H1 (cell line): ENCODE measurements at regions not wholly inside any gene's neighbourhood (a gene's known extent, or its start where the extent isn't known, plus 50 kb on each side); places are given as distances from the start of the nearest gene placed in this dataset.

Experiments used
- CEBPB ChIP-seq: IDR thresholded peaks from 2 replicates; pipeline ENCODE4 v1.6.1; 2012; ENCODE audit warnings: low read depth, low read length
- CREB1 ChIP-seq: IDR thresholded peaks from 2 replicates; pipeline ENCODE4 v1.6.1; 2012; ENCODE audit warnings: inconsistent platforms
- GTF2F1 ChIP-seq: IDR thresholded peaks from 2 replicates; pipeline ENCODE4 v1.6.1; 2012; ENCODE audit warnings: low read depth, low read length, improper control_type of control experiment, borderline replicate concordance
- KDM1A ChIP-seq: fragments of 200-600, 300-600 bp; sonication (generic); IDR thresholded peaks from 2 replicates; pipeline ENCODE4 v1.7.1; 2016; ENCODE audit warnings: mild to moderate bottlenecking, low read length, borderline replicate concordance
- POLR2A ChIP-seq, 2 experiments: IDR thresholded peaks; 1 replicate in 1 of 2; 2 replicates in 1 of 2; pipeline ENCODE4 v1.6.1; 2011; ENCODE audit warnings: low read depth in 2 of 2, low read length in 2 of 2, mild to moderate bottlenecking in 2 of 2; ENCODE audit errors: control extremely low read depth in 1 of 2
- POU5F1 ChIP-seq: IDR thresholded peaks from 2 replicates; pipeline ENCODE4 v1.6.1; 2011; ENCODE audit warnings: low read depth, mild to moderate bottlenecking, low read length, moderate library complexity
- SP2 ChIP-seq: IDR thresholded peaks from 2 replicates; pipeline ENCODE4 v1.6.1; 2012; ENCODE audit warnings: mild to moderate bottlenecking, low read length, inconsistent platforms
- SUZ12 ChIP-seq: fragments of 200-600 bp; sonication (generic); IDR thresholded peaks from 2 replicates; pipeline ENCODE4 v1.6.1; 2012; ENCODE audit warnings: mild to moderate bottlenecking, inconsistent platforms, low read length, moderate library complexity, mixed read lengths
- USF2 ChIP-seq: IDR thresholded peaks from 2 replicates; pipeline ENCODE4 v1.6.1; 2011; ENCODE audit warnings: low read length, improper control_type of control experiment
- TF ChIP-seq, protein P1 (sequence below): fragments of 300-600 bp; sonication (generic); IDR thresholded peaks from 2 replicates; pipeline ENCODE4 v1.7.1; 2012; ENCODE audit warnings: low read length, moderate library complexity, mild to moderate bottlenecking, inconsistent platforms; ENCODE audit not compliant: insufficient replicate concordance

GRCh38 chr4:67328393-67328792, 216.9 kb downstream of the CENPC start (continued):
- TF ChIP-seq, protein P1, sequence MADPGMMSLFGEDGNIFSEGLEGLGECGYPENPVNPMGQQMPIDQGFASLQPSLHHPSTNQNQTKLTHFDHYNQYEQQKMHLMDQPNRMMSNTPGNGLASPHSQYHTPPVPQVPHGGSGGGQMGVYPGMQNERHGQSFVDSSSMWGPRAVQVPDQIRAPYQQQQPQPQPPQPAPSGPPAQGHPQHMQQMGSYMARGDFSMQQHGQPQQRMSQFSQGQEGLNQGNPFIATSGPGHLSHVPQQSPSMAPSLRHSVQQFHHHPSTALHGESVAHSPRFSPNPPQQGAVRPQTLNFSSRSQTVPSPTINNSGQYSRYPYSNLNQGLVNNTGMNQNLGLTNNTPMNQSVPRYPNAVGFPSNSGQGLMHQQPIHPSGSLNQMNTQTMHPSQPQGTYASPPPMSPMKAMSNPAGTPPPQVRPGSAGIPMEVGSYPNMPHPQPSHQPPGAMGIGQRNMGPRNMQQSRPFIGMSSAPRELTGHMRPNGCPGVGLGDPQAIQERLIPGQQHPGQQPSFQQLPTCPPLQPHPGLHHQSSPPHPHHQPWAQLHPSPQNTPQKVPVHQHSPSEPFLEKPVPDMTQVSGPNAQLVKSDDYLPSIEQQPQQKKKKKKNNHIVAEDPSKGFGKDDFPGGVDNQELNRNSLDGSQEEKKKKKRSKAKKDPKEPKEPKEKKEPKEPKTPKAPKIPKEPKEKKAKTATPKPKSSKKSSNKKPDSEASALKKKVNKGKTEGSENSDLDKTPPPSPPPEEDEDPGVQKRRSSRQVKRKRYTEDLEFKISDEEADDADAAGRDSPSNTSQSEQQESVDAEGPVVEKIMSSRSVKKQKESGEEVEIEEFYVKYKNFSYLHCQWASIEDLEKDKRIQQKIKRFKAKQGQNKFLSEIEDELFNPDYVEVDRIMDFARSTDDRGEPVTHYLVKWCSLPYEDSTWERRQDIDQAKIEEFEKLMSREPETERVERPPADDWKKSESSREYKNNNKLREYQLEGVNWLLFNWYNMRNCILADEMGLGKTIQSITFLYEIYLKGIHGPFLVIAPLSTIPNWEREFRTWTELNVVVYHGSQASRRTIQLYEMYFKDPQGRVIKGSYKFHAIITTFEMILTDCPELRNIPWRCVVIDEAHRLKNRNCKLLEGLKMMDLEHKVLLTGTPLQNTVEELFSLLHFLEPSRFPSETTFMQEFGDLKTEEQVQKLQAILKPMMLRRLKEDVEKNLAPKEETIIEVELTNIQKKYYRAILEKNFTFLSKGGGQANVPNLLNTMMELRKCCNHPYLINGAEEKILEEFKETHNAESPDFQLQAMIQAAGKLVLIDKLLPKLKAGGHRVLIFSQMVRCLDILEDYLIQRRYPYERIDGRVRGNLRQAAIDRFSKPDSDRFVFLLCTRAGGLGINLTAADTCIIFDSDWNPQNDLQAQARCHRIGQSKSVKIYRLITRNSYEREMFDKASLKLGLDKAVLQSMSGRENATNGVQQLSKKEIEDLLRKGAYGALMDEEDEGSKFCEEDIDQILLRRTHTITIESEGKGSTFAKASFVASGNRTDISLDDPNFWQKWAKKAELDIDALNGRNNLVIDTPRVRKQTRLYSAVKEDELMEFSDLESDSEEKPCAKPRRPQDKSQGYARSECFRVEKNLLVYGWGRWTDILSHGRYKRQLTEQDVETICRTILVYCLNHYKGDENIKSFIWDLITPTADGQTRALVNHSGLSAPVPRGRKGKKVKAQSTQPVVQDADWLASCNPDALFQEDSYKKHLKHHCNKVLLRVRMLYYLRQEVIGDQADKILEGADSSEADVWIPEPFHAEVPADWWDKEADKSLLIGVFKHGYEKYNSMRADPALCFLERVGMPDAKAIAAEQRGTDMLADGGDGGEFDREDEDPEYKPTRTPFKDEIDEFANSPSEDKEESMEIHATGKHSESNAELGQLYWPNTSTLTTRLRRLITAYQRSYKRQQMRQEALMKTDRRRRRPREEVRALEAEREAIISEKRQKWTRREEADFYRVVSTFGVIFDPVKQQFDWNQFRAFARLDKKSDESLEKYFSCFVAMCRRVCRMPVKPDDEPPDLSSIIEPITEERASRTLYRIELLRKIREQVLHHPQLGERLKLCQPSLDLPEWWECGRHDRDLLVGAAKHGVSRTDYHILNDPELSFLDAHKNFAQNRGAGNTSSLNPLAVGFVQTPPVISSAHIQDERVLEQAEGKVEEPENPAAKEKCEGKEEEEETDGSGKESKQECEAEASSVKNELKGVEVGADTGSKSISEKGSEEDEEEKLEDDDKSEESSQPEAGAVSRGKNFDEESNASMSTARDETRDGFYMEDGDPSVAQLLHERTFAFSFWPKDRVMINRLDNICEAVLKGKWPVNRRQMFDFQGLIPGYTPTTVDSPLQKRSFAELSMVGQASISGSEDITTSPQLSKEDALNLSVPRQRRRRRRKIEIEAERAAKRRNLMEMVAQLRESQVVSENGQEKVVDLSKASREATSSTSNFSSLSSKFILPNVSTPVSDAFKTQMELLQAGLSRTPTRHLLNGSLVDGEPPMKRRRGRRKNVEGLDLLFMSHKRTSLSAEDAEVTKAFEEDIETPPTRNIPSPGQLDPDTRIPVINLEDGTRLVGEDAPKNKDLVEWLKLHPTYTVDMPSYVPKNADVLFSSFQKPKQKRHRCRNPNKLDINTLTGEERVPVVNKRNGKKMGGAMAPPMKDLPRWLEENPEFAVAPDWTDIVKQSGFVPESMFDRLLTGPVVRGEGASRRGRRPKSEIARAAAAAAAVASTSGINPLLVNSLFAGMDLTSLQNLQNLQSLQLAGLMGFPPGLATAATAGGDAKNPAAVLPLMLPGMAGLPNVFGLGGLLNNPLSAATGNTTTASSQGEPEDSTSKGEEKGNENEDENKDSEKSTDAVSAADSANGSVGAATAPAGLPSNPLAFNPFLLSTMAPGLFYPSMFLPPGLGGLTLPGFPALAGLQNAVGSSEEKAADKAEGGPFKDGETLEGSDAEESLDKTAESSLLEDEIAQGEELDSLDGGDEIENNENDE = no peak
- no peak for TF ChIP-seq GTF2F1
- no peak for TF ChIP-seq SP2
- no peak for TF ChIP-seq KDM1A
- no peak for TF ChIP-seq POU5F1
- TF ChIP-seq USF2 = no peak
- TF ChIP-seq CEBPB = no peak
- no peak for TF ChIP-seq SUZ12
- no peak for TF ChIP-seq POLR2A (IDR thresholded peaks at IDR 0.05; ENCODE audit: control extremely low read depth in 1 of 2, low read depth in 2 of 2, low read length in 2 of 2)
- TF ChIP-seq CREB1 = no peak
